VCaP (cell line): ENCODE measurements at regions not wholly inside any gene's neighbourhood (a gene's known extent, or its start where the extent isn't known, plus 50 kb on each side); places are given as distances from the start of the nearest gene placed in this dataset.

Source experiments
- H3K27ac ChIP-seq: fragments of 450-650 bp; 2 replicates; pipeline ENCODE4 v1.5.1; 2017
- TF ChIP-seq, protein P1 (sequence below): fragments of 450-650 bp; conservative IDR thresholded peaks from 2 replicates; pipeline ENCODE4 v1.5.1; 2017; ENCODE audit warnings: mild to moderate bottlenecking, moderate library complexity

DNA sequence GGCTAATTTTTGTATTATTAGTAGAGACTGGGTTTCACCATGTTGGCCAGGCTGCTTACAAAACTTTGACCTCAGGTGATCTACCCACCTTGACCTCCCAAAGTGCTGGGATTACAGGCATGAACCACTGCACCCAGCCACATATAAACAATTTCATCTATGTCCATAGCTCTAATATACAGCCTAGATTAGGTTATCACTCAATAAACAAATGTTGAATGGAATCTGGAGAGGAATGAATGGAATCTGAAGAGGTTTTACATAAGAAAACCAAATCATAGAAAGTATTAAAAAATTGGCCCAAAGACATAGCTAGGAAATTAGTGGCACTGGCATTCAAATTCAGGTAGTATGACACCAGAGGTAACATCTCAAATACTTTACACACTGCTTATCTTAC, 1401.4 kb upstream of the TENM4 start:
- H3K27ac ChIP-seq: no peak overlapping the region
- TF ChIP-seq, protein P1, sequence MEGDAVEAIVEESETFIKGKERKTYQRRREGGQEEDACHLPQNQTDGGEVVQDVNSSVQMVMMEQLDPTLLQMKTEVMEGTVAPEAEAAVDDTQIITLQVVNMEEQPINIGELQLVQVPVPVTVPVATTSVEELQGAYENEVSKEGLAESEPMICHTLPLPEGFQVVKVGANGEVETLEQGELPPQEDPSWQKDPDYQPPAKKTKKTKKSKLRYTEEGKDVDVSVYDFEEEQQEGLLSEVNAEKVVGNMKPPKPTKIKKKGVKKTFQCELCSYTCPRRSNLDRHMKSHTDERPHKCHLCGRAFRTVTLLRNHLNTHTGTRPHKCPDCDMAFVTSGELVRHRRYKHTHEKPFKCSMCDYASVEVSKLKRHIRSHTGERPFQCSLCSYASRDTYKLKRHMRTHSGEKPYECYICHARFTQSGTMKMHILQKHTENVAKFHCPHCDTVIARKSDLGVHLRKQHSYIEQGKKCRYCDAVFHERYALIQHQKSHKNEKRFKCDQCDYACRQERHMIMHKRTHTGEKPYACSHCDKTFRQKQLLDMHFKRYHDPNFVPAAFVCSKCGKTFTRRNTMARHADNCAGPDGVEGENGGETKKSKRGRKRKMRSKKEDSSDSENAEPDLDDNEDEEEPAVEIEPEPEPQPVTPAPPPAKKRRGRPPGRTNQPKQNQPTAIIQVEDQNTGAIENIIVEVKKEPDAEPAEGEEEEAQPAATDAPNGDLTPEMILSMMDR: no peak

DNA sequence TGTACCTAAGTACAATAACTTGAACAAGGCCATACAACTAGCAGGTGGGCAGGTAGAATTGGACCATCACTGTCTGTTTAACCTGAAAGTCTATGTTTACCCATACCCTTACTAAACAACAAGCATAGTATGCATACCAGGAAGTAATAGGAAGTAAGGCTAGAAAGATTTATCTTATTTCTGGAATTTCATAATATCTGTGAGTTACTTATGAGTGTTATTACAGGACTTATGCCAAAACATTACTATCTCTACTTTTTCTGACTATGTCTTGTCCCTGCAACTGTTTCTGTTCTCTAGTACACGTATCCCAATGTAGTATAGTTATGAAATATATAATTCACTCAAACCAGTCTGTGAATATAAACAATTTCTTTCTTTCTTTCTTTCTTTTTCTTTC, 1400.8 kb upstream of the TENM4 start:
- no peak overlapping the region for H3K27ac ChIP-seq
- TF ChIP-seq, protein P1: no peak

DNA sequence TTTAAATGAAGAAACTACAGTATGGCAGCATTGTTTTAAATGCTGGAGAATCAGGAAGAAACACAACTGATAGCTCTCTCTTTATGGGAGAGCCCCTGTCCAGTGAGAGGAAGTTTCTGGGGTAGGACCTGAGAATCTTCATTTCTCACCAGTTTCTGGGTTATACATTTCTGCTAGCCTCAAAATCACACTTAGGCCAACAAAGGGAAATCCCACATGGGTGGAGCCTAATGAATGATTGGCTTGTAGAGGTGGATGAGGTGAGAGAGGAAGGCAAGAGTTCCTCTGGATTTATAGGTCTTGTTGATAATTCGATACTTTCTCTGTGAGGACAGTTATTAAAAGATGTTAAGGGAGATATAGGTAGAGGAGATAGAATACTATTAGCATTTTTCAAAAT, 1397.3 kb upstream of the TENM4 start:
- TF ChIP-seq, protein P1: no peak
- H3K27ac ChIP-seq: no peak overlapping the region

DNA sequence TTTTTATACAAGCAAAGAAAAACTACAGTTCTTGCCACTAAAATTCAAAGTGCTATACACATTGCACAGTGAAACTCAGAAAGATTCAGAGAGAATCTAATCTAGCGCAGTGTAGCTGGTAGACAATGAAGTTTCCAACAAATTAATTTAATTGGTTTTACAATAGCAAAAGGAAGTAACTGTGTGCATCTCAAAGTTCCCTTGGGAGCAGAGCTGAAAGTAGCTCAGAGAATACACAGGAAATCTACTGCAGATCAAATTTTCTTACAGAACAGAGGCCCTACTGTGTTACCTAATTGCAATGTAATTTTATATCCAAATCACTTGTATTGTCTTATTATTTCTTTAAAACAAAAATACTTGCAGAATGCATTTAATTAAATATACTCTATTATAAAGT, 1396.2 kb upstream of the TENM4 start:
- H3K27ac ChIP-seq: no peak overlapping the region
- TF ChIP-seq, protein P1: no peak

DNA sequence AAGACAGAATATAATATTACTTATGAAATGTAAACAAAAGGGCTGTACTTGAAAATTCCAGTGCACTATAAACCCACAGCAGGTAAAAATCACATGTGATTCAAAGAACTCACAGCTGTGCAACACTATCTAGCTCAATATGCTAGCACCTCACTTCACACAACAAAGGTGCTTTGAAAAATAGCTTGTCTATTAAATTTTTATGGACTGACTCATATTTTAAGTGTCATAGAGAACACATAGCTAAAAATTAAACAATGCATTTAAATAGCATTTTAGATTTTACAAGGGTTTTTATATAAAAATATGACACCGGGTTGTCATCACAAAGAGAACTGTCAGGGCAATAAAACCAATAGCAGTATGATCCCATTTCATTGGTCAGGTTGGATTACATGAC, 1390.5 kb upstream of the TENM4 start:
- TF ChIP-seq, protein P1: no peak
- no peak overlapping the region for H3K27ac ChIP-seq

DNA sequence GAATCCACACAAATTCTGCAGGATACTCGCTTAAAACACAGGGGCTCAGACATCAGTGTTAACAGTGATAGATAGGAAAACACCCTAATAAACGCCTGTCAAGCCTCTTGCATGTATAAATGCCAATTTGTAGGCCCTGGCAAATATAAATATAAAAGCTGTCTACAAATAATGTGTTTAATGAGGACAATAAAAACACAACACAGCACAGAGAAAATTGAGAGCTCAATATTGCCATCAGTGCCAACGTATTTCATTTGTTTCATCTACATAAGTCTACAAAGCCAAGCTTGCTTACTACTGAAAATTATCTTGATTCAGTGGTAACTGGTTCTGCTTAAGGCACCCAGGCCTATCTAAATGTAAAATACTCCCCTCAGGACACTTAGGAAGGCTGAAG, 1387.0 kb upstream of the TENM4 start:
- TF ChIP-seq, protein P1: no peak
- H3K27ac ChIP-seq: peak overlapping the region; percentile 55

DNA sequence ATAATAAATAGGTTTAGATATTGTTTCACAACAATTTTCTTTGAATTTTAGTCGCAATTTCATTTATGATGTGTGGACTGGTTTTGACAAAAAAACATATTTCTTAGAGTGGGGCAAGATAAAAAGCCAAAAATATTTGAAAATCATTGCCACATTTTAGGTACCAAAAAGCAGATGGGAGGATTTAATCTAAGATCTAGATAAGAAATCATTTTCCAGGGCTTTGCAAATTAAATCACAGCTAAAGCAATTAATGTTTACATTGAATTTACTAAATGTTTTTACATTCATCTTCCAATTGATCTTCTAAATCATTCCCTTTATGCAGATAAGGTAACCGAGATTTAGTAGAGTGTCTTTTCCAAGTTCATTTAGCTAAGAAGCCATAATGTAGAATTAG, 1386.0 kb upstream of the TENM4 start:
- peak overlapping the region; percentile 55 for H3K27ac ChIP-seq
- TF ChIP-seq, protein P1: no peak

DNA sequence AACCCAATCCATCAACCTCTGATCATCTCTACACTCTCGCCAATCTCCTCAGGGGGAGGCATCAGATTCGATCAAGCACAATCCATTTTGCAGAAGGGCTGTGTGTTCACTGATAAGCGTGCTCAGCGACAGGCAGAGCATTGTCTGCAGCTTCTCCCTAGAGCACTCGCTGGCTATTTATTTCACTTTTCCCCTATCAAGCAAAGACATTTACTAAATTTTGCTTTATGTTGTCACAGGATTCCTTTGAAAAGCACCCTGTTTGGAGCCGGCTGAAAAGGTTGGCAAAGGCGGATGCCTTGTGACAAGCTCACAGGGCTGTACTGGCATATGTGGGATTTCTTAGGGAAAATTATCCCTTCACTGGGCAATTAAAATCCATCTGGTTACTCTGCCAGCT, 1381.5 kb upstream of the TENM4 start:
- no peak overlapping the region for H3K27ac ChIP-seq
- TF ChIP-seq, protein P1: no peak
